ENCODE measurements at regions not wholly inside any gene's neighbourhood (a gene's known extent, or its start where the extent isn't known, plus 50 kb on each side); places are given as distances from the start of the nearest gene placed in this dataset.
A peak's percentile ranks its signal among the peaks of the same experiment; 100 is the strongest.

DNA sequence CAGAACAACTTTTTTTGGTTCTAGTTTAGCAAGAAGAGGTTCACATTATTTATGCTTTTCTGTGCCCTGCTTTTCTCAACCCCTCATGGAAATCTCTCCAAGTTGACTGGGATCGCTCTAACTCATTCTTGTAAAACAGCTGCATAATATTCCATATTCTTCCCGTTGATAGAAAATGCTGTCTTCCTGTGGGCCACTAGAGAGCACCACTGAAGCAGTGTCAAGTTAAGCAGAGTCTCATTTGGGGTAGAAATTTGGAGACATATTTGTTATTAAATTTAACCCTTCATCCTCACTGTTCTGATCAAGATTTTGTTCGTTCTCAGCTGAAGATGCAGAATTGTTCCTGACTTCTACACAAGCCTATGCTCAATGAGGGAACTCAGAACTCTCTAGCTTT is 140.1 kb downstream of the CEMIP2 start:
- H3K27ac ChIP-seq (ENCODE audit: low read depth in 1 of 2, low read length in 2 of 2), result no peak overlapping the region
- Mint-ChIP-seq H3K4me1 (ENCODE audit: low read depth) (no peaks in the 10 kb centered on the region), H3K27me3 (no peaks in the 10 kb centered on the region), H3K4me3 (no peak overlapping the region), H3K36me3 (ENCODE audit: low read depth) (no peaks in the 10 kb centered on the region), H3K27ac (no peak overlapping the region), H3K9me3 (no peaks in the 10 kb centered on the region)
- H3K4me1 ChIP-seq (ENCODE audit: insufficient read depth, low read length), result no peaks in the 10 kb centered on the region
- DNase-seq (peak in 3 of 14 experiments; percentile 29 to 48 (median 46)), ATAC-seq (ENCODE audit: poor library complexity) (no peak)
- H3K27me3 ChIP-seq (ENCODE audit: control insufficient read depth in 1 of 2, insufficient read depth in 2 of 2, low read length in 2 of 2), result no peaks in the 10 kb centered on the region
- ChIA-PET POLR2A (interaction anchor here (1.3 kb wide), 1 partner anchor 141 kb away, joined by 6 read pairs; the partner anchor contains the start of gene CEMIP2), CTCF (interaction anchor here (1.3 to 1.4 kb wide), 2 partner anchors 141 to 155 kb away, joined by 5 to 6 read pairs; no protein-coding TSS in a partner anchor)
- intact Hi-C loops (cut with DNase I, micrococcal nuclease), result no loop called here
- TF ChIP-seq, protein P1, sequence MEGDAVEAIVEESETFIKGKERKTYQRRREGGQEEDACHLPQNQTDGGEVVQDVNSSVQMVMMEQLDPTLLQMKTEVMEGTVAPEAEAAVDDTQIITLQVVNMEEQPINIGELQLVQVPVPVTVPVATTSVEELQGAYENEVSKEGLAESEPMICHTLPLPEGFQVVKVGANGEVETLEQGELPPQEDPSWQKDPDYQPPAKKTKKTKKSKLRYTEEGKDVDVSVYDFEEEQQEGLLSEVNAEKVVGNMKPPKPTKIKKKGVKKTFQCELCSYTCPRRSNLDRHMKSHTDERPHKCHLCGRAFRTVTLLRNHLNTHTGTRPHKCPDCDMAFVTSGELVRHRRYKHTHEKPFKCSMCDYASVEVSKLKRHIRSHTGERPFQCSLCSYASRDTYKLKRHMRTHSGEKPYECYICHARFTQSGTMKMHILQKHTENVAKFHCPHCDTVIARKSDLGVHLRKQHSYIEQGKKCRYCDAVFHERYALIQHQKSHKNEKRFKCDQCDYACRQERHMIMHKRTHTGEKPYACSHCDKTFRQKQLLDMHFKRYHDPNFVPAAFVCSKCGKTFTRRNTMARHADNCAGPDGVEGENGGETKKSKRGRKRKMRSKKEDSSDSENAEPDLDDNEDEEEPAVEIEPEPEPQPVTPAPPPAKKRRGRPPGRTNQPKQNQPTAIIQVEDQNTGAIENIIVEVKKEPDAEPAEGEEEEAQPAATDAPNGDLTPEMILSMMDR (IDR thresholded peaks at IDR 0.05), result peak; percentile 41
- no peaks in the 10 kb centered on the region for H3K9me3 ChIP-seq (ENCODE audit: control insufficient read depth in 1 of 2, insufficient read depth in 1 of 2, low read length in 2 of 2)
- no peak overlapping the region for H3K4me3 ChIP-seq (ENCODE audit: low read length)
- no peaks in the 10 kb centered on the region for H3K36me3 ChIP-seq (ENCODE audit: insufficient read depth, low read length)

DNA sequence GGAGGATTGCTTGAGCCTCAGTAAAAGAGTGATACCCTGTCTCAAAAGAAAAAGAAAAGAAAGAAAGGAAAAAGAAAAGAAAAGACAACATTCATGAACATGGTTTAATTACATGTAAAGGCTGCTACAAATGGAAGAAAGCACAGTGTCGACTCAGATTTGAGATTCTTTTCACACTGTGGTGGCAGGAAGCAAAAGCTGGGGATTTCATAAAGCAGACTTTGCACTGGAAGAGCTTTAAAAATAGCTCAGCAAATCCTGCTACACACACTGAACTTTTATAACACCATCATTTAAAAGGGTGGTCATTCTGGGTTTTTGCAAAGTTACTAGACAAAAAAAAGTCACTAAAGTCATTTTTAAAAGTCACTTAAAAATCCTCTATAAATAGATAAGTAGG is 140.8 kb downstream of the CEMIP2 start:
- Histone ChIP-seq H3K9me3 (ENCODE audit: control insufficient read depth in 1 of 2, insufficient read depth in 1 of 2, low read length in 2 of 2) (no peaks in the 10 kb centered on the region), H3K36me3 (ENCODE audit: insufficient read depth, low read length) (no peaks in the 10 kb centered on the region), H3K27me3 (ENCODE audit: control insufficient read depth in 1 of 2, insufficient read depth in 2 of 2, low read length in 2 of 2) (no peaks in the 10 kb centered on the region), H3K27ac (ENCODE audit: low read depth in 1 of 2, low read length in 2 of 2) (no peak overlapping the region), H3K4me1 (ENCODE audit: insufficient read depth, low read length) (no peaks in the 10 kb centered on the region), H3K4me3 (ENCODE audit: low read length) (no peak overlapping the region)
- POLR2A ChIA-PET, result no interaction called here
- intact Hi-C loops (cut with DNase I, micrococcal nuclease), result no loop called here
- Mint-ChIP-seq H3K4me3 (no peak overlapping the region), H3K9me3 (no peaks in the 10 kb centered on the region), H3K36me3 (ENCODE audit: low read depth) (no peaks in the 10 kb centered on the region), H3K4me1 (ENCODE audit: low read depth) (no peaks in the 10 kb centered on the region), H3K27ac (no peak overlapping the region), H3K27me3 (no peaks in the 10 kb centered on the region)
- DNase-seq (no peak), ATAC-seq (ENCODE audit: poor library complexity) (no peak)
- CTCF ChIA-PET, result interaction anchor here (1.3 to 1.4 kb wide), 2 partner anchors 142 to 156 kb away, joined by 5 to 6 read pairs; no protein-coding TSS in a partner anchor
- TF ChIP-seq, protein P1 (IDR thresholded peaks at IDR 0.05), result no peak

DNA sequence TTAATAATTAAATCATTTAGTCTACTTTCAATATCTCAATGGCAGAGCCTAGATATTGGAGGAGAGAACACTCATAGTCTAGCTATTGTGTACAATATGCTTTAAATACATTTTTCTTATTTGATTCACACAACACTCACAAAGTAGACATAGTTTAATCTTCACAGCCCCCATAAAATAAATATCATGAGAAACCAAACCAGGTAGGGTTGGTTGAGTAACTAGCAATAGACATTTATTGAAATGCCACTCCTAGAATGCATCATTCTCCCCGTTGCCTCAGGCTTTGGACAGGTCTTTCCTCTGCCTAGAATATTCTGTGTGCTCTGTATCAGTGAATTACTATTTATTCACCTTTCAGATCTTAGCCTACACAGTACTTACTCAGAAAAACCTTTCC is 141.9 kb downstream of the CEMIP2 start:
- DNase-seq (no peak), ATAC-seq (ENCODE audit: poor library complexity) (no peak)
- ChIA-PET POLR2A (no interaction called here), CTCF (no interaction called here)
- intact Hi-C loops (cut with DNase I, micrococcal nuclease), result no loop called here
- H3K4me3 ChIP-seq (ENCODE audit: low read length), result no peak overlapping the region
- Mint-ChIP-seq H3K4me1 (ENCODE audit: low read depth) (no peaks in the 10 kb centered on the region), H3K36me3 (ENCODE audit: low read depth) (no peaks in the 10 kb centered on the region), H3K9me3 (no peaks in the 10 kb centered on the region), H3K27me3 (no peaks in the 10 kb centered on the region), H3K4me3 (no peak overlapping the region), H3K27ac (no peak overlapping the region)
- H3K4me1 ChIP-seq (ENCODE audit: insufficient read depth, low read length), result no peaks in the 10 kb centered on the region
- TF ChIP-seq, protein P1 (IDR thresholded peaks at IDR 0.05), result no peak
- H3K27ac ChIP-seq (ENCODE audit: low read depth in 1 of 2, low read length in 2 of 2), result no peak overlapping the region
- H3K36me3 ChIP-seq (ENCODE audit: insufficient read depth, low read length), result no peaks in the 10 kb centered on the region
- H3K27me3 ChIP-seq (ENCODE audit: control insufficient read depth in 1 of 2, insufficient read depth in 2 of 2, low read length in 2 of 2), result no peaks in the 10 kb centered on the region
- no peaks in the 10 kb centered on the region for H3K9me3 ChIP-seq (ENCODE audit: control insufficient read depth in 1 of 2, insufficient read depth in 1 of 2, low read length in 2 of 2)

All from CD4-positive, alpha-beta T cell (primary cell).